OCI-LY7 (cell line): ENCODE measurements at regions not wholly inside any gene's neighbourhood (a gene's known extent, or its start where the extent isn't known, plus 50 kb on each side); places are given as distances from the start of the nearest gene placed in this dataset.

Experiments
- BruUV-seq: library from RNA; stranded (reverse); fragments of 400-500 nt; replicated peaks from 2 replicates; lab custom pipeline; 2021; lab: Mats Ljungman, UMichigan
- CTCF ChIA-PET: fragments of 300-600 bp; sonication (Branson Sonifier 250); formaldehyde crosslinking; loops from one replicate; lab custom pipeline; 2022; ENCODE audit warnings: antibody characterized with exemption; ENCODE audit not compliant: unreplicated experiment; lab: Charles Lee
- POLR2A ChIA-PET: fragments of 300-600 bp; sonication (Branson Sonifier 250); formaldehyde crosslinking; loops from one replicate; lab custom pipeline; 2022; ENCODE audit warnings: antibody characterized with exemption; lab: Charles Lee
- DNase-seq: peaks from one replicate; pipeline ENCODE4 v3.0.0-alpha.2; 2015; ENCODE audit warnings: low spot score
- H2AFZ ChIP-seq: fragments of 200-600 bp; sonication (generic), shearing (Covaris generic); 2 replicates; pipeline ENCODE4 v1.6.1; 2014; ENCODE audit warnings: mild to moderate bottlenecking, antibody characterized with exemption, low read length, moderate library complexity
- H3K27ac ChIP-seq: fragments of 200-600 bp; sonication (generic); 2 replicates; pipeline ENCODE4 v1.5.1; 2014; ENCODE audit warnings: mixed run types, low read depth, mild to moderate bottlenecking, moderate library complexity, low read length, inconsistent platforms; ENCODE audit not compliant: poor library complexity, severe bottlenecking
- H3K36me3 ChIP-seq: fragments of 200-600 bp; sonication (generic); 2 replicates; pipeline ENCODE4 v1.6.1; 2014; ENCODE audit warnings: mild to moderate bottlenecking, antibody characterized with exemption, low read length, moderate library complexity, mixed read lengths; ENCODE audit not compliant: insufficient read depth
- H3K4me1 ChIP-seq: fragments of 200-600 bp; sonication (generic); 2 replicates; pipeline ENCODE4 v1.5.1; 2014; ENCODE audit warnings: mild to moderate bottlenecking, low read length; ENCODE audit not compliant: insufficient read depth, poor library complexity, severe bottlenecking
- H3K4me2 ChIP-seq: fragments of 200-600 bp; sonication (generic); 2 replicates; pipeline ENCODE4 v1.6.1; 2014; ENCODE audit warnings: mild to moderate bottlenecking, low read length
- H3K4me3 ChIP-seq: fragments of 200-600 bp; sonication (generic); 2 replicates; pipeline ENCODE4 v1.5.1; 2014; ENCODE audit warnings: mild to moderate bottlenecking, low read depth, low read length; ENCODE audit not compliant: poor library complexity, severe bottlenecking
- H3K79me2 ChIP-seq: fragments of 200-600 bp; sonication (generic); 2 replicates; pipeline ENCODE4 v1.6.1; 2016; ENCODE audit warnings: low read depth, mild to moderate bottlenecking, low read length, moderate library complexity, mixed read lengths; ENCODE audit not compliant: insufficient read depth
- H3K9me2 ChIP-seq: fragments of 200-600 bp; sonication (generic); 2 replicates; pipeline ENCODE4 v1.6.1; 2016; ENCODE audit warnings: mild to moderate bottlenecking, low read length, mixed read lengths; ENCODE audit not compliant: insufficient read depth
- H3K9me3 ChIP-seq: fragments of 200-600 bp; sonication (generic); 2 replicates; pipeline ENCODE4 v1.6.1; 2014; ENCODE audit warnings: mild to moderate bottlenecking, mixed run types, low read length, mixed read lengths
- H4K20me1 ChIP-seq: fragments of 200-600 bp; sonication (generic); 2 replicates; pipeline ENCODE4 v1.6.1; 2014; ENCODE audit warnings: mild to moderate bottlenecking, antibody characterized with exemption, low read length, moderate library complexity, mixed read lengths; ENCODE audit not compliant: insufficient read depth
- EZH2phosphoT487 ChIP-seq: fragments of 200-600 bp; sonication (generic); IDR thresholded peaks from 2 replicates; pipeline ENCODE4 v1.6.1; 2018; ENCODE audit warnings: low read depth, borderline replicate concordance, mild to moderate bottlenecking, mixed run types, antibody characterized with exemption, low read length, moderate library complexity, mixed read lengths
- intact Hi-C: fragments of 100-400 bp; cut with micrococcal nuclease; formaldehyde crosslinking; loops from one replicate; pipeline ENCODE4 v1.10.0; 2022; ENCODE audit not compliant: unreplicated experiment
- TF ChIP-seq, protein P1 (sequence below): fragments of 200-600 bp; sonication (generic); conservative IDR thresholded peaks from 2 replicates; pipeline ENCODE4 v1.5.1; 2014; ENCODE audit warnings: mild to moderate bottlenecking, antibody characterized with exemption, low read length, moderate library complexity, mixed read lengths

DNA sequence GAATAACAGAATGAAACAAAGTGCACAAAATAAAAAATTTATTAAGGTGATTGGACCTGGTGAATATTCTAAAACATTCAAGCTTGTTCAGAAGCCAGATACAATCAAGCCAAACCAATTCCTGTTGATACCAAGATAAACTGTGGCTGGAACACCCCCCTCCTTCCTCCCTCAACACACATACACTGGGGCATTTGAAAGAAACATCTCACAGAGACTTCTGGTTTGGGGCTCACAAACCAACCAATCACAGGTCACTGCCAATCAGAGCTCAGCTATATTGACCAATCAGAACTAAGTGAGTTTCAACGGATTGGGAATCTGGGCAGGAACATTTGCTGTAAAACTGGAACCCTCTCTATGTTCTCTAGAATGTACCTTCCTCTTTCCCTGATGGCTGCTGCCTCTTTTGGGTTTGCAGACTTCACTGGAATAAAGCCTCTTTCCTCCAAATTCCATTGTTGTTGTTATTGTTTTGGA, 340.6 kb upstream of the GOLIM4 start:
- no peaks in the 10 kb centered on the region for H3K9me3 ChIP-seq
- TF ChIP-seq, protein P1, sequence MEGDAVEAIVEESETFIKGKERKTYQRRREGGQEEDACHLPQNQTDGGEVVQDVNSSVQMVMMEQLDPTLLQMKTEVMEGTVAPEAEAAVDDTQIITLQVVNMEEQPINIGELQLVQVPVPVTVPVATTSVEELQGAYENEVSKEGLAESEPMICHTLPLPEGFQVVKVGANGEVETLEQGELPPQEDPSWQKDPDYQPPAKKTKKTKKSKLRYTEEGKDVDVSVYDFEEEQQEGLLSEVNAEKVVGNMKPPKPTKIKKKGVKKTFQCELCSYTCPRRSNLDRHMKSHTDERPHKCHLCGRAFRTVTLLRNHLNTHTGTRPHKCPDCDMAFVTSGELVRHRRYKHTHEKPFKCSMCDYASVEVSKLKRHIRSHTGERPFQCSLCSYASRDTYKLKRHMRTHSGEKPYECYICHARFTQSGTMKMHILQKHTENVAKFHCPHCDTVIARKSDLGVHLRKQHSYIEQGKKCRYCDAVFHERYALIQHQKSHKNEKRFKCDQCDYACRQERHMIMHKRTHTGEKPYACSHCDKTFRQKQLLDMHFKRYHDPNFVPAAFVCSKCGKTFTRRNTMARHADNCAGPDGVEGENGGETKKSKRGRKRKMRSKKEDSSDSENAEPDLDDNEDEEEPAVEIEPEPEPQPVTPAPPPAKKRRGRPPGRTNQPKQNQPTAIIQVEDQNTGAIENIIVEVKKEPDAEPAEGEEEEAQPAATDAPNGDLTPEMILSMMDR, result no peak
- no peak for TF ChIP-seq EZH2phosphoT487
- H3K4me2 ChIP-seq, result no peak overlapping the region
- CTCF ChIA-PET, result no interaction called here
- no TSS peak for BruUV-seq
- no peaks in the 10 kb centered on the region for H3K9me2 ChIP-seq
- intact Hi-C loops, result no loop called here
- no peaks in the 10 kb centered on the region for H3K79me2 ChIP-seq
- H3K4me3 ChIP-seq, result no peak overlapping the region
- no peak overlapping the region for H2AFZ ChIP-seq
- no peak overlapping the region for H3K27ac ChIP-seq
- no peak for DNase-seq
- no peaks in the 10 kb centered on the region for H3K4me1 ChIP-seq
- POLR2A ChIA-PET, result interaction anchor here (1.1 kb wide), 1 partner anchor 68 kb away, joined by 3 read pairs; no protein-coding TSS in a partner anchor
- H4K20me1 ChIP-seq, result no peaks in the 10 kb centered on the region
- H3K36me3 ChIP-seq, result no peaks in the 10 kb centered on the region

DNA sequence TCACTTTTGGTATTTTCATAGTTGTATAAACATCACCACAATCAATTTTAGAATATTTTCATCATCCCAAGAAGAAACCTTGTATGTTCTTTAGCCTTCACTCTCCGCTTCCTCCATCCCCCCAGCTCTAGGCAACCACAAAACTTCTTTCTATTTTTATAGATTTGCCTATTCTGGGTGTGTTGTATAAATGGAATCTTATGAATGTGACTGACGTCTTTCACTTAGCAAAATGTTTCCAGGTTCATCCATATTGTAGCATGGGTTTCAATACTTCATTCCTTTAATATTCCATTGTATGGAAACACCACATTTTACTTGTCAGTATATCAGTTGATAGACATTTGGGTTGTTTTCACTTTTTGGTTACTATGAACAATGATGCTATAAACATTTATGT, 335.8 kb upstream of the GOLIM4 start:
- Histone ChIP-seq H3K79me2 (no peaks in the 10 kb centered on the region), H4K20me1 (no peaks in the 10 kb centered on the region), H3K4me3 (no peak overlapping the region), H2AFZ (no peak overlapping the region), H3K27ac (no peak overlapping the region), H3K4me1 (no peaks in the 10 kb centered on the region), H3K9me2 (no peaks in the 10 kb centered on the region), H3K9me3 (no peaks in the 10 kb centered on the region), H3K36me3 (no peaks in the 10 kb centered on the region), H3K4me2 (no peak overlapping the region)
- TF ChIP-seq, protein P1, result no peak
- TF ChIP-seq EZH2phosphoT487, result no peak
- intact Hi-C loops, result no loop called here
- POLR2A ChIA-PET, result interaction anchor here (0.7 kb wide), 2 partner anchors 244 to 395 kb away, joined by 3 read pairs; no protein-coding TSS in a partner anchor
- CTCF ChIA-PET, result no interaction called here
- no TSS peak for BruUV-seq
- DNase-seq, result no peak

DNA sequence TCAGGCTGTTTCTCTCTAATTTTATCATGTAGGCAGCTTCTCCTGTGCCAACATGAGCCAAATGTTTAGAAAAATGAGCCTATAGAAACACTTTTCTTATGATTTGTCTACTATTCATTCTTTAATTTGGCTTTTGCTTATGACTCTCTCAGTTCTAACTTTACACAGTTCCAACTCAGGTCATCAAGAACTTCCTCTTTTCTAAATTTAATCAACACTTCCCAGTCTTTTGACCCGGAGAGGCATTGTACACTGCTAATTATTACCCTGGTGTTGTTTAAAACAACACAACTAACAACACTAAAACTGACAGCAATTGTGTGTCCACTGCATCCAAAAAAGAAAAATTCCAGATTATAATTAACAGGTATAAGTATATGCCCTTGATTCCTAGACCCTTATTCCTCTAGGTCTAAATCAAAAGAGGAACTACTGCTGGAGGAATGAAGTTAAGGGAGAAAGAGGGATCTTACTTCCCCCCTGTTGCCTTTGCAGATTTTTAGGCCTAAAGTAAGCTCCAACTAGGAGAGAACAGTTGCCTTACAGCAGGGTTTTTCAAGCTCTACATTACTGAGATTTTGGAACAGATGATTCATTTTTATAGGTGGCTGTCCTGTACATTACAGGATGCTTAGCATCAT, 332.2 kb upstream of the GOLIM4 start:
- intact Hi-C loops, result no loop called here
- no peaks in the 10 kb centered on the region for H3K4me1 ChIP-seq
- no peaks in the 10 kb centered on the region for H3K36me3 ChIP-seq
- H3K27ac ChIP-seq, result no peak overlapping the region
- no peak overlapping the region for H3K4me2 ChIP-seq
- no peaks in the 10 kb centered on the region for H3K9me2 ChIP-seq
- no peaks in the 10 kb centered on the region for H4K20me1 ChIP-seq
- no peaks in the 10 kb centered on the region for H3K9me3 ChIP-seq
- ChIA-PET CTCF (no interaction called here), POLR2A (no interaction called here)
- no peak for TF ChIP-seq EZH2phosphoT487
- TF ChIP-seq, protein P1, result no peak
- no TSS peak for BruUV-seq
- no peaks in the 10 kb centered on the region for H3K79me2 ChIP-seq
- no peak overlapping the region for H2AFZ ChIP-seq
- H3K4me3 ChIP-seq, result no peak overlapping the region
- DNase-seq, result no peak
